Testis (tissue), 2 donors: ENCODE measurements at regions not wholly inside any gene's neighbourhood (a gene's known extent, or its start where the extent isn't known, plus 50 kb on each side); places are given as distances from the start of the nearest gene placed in this dataset.

Experiments
- POLR2A ChIP-seq: fragments of 450-650 bp; IDR thresholded peaks from one replicate; pipeline ENCODE4 v1.6.1; 2017; ENCODE audit warnings: antibody characterized with exemption, mild to moderate bottlenecking, moderate library complexity
- TF ChIP-seq, protein P1 (sequence below), 3 experiments: fragments of 450-650 bp in 2 of 3; fragments of 200-600 bp in 1 of 3; sonication (generic) in 1 of 3; IDR thresholded peaks; one replicate each; pipeline ENCODE4 v1.5.1; 2016 to 2019; ENCODE audit warnings: antibody characterized with exemption in 3 of 3, mild to moderate bottlenecking in 2 of 3, moderate library complexity in 1 of 3

DNA sequence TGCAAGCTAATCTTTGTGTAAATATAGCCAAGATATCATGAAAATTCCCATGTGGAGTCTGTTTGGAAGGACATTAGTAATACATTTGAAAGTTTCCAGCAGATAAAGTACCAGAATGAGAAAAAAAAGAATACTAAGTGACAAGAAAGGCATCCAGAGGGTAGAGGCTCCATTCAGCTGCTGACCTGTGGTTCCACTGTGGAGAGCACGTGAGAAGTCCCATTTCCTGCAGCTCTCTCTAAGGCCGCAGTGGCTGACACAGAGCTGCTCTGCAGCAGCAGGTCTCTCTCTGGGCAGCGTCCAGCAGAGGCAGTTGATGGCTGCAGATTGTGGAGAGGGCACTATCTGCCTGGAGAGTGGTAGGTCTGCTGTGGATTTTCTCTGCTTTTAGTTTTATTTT is 100.1 kb upstream of the TMEM72 start:
- TF ChIP-seq, protein P1, sequence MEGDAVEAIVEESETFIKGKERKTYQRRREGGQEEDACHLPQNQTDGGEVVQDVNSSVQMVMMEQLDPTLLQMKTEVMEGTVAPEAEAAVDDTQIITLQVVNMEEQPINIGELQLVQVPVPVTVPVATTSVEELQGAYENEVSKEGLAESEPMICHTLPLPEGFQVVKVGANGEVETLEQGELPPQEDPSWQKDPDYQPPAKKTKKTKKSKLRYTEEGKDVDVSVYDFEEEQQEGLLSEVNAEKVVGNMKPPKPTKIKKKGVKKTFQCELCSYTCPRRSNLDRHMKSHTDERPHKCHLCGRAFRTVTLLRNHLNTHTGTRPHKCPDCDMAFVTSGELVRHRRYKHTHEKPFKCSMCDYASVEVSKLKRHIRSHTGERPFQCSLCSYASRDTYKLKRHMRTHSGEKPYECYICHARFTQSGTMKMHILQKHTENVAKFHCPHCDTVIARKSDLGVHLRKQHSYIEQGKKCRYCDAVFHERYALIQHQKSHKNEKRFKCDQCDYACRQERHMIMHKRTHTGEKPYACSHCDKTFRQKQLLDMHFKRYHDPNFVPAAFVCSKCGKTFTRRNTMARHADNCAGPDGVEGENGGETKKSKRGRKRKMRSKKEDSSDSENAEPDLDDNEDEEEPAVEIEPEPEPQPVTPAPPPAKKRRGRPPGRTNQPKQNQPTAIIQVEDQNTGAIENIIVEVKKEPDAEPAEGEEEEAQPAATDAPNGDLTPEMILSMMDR (IDR thresholded peaks at IDR 0.05), result no peak
- no peak for TF ChIP-seq POLR2A
